ENCODE measurements at regions not wholly inside any gene's neighbourhood (a gene's known extent, or its start where the extent isn't known, plus 50 kb on each side); places are given as distances from the start of the nearest gene placed in this dataset.

GRCh38 chr20:24376311-24377099 is 92.9 kb upstream of the SYNDIG1 start:
- DNase-seq (ENCODE audit: low spot score) = no peak

- DNase-seq (ENCODE audit: low spot score) = no peak
Measured at GRCh38 chr20:24373372-24373771, 96.1 kb upstream of the SYNDIG1 start.

- DNase-seq (ENCODE audit: low spot score) = no peak
Measured at GRCh38 chr20:24370911-24371695, 98.3 kb upstream of the SYNDIG1 start.

GRCh38 chr20:24370249-24370648 is 99.2 kb upstream of the SYNDIG1 start:
- peak; percentile 23 for DNase-seq (ENCODE audit: low spot score)

GRCh38 chr20:24368253-24368652 is 101.2 kb upstream of the SYNDIG1 start:
- DNase-seq (ENCODE audit: low spot score) = peak; percentile 28

- DNase-seq (ENCODE audit: low spot score) = no peak
Measured at GRCh38 chr20:24366336-24367004, 103.0 kb upstream of the SYNDIG1 start.

- DNase-seq (ENCODE audit: low spot score) = no peak
Measured at GRCh38 chr20:24365670-24366069, 103.8 kb upstream of the SYNDIG1 start.

GRCh38 chr20:24364482-24364881 is 104.9 kb upstream of the SYNDIG1 start:
- no peak for DNase-seq (ENCODE audit: low spot score)

GRCh38 chr20:24363031-24363430 is 106.4 kb upstream of the SYNDIG1 start:
- DNase-seq (ENCODE audit: low spot score) = no peak

GRCh38 chr20:24362080-24362479 is 107.3 kb upstream of the SYNDIG1 start:
- no peak for DNase-seq (ENCODE audit: low spot score)

- no peak for DNase-seq (ENCODE audit: low spot score)
Measured at GRCh38 chr20:24361541-24361940, 107.9 kb upstream of the SYNDIG1 start.

- no peak for DNase-seq (ENCODE audit: low spot score)
Measured at GRCh38 chr20:24360531-24360930, 108.9 kb upstream of the SYNDIG1 start.

- no peak for DNase-seq (ENCODE audit: low spot score)
Measured at GRCh38 chr20:24359321-24360027, 110.0 kb upstream of the SYNDIG1 start.

- no peak for DNase-seq (ENCODE audit: low spot score)
Measured at GRCh38 chr20:24357931-24358330, 111.5 kb upstream of the SYNDIG1 start.

GRCh38 chr20:24357177-24357576 is 112.3 kb upstream of the SYNDIG1 start:
- DNase-seq (ENCODE audit: low spot score) = no peak

- no peak for DNase-seq (ENCODE audit: low spot score)
Measured at GRCh38 chr20:24353135-24353690, 116.2 kb upstream of the SYNDIG1 start.

GRCh38 chr20:24350923-24351368 is 118.5 kb upstream of the SYNDIG1 start:
- no peak for DNase-seq (ENCODE audit: low spot score)

GRCh38 chr20:24341781-24342180 is 127.6 kb upstream of the SYNDIG1 start:
- DNase-seq (ENCODE audit: low spot score) = no peak

GRCh38 chr20:24340933-24341332 is 128.5 kb upstream of the SYNDIG1 start:
- DNase-seq (ENCODE audit: low spot score) = no peak

GRCh38 chr20:24339210-24339641 is 130.2 kb upstream of the SYNDIG1 start:
- DNase-seq (ENCODE audit: low spot score) = no peak

GRCh38 chr20:24337551-24337950 is 131.9 kb upstream of the SYNDIG1 start:
- no peak for DNase-seq (ENCODE audit: low spot score)

GRCh38 chr20:24337069-24337468 is 132.4 kb upstream of the SYNDIG1 start:
- no peak for DNase-seq (ENCODE audit: low spot score)

All from ecto neural progenitor cell (in vitro differentiated cells).